MG63 (cell line): ENCODE measurements at regions not wholly inside any gene's neighbourhood (a gene's known extent, or its start where the extent isn't known, plus 50 kb on each side); places are given as distances from the start of the nearest gene placed in this dataset.
"Not testable (repeated sequence)": the region's sequence is repeated elsewhere in the genome, so short reads cannot be mapped to it uniquely, and the experiment has no call there.

ENCODE experiments used
- DNase-seq: peaks from one replicate; pipeline ENCODE4 v3.0.0-alpha.2; 2020
- H3K27me3 ChIP-seq: fragments of 250-450 bp; sonication (Bioruptor Pico); 2 replicates; pipeline ENCODE4 v1.5.1; 2020; ENCODE audit warnings: mild to moderate bottlenecking, moderate library complexity
- H3K36me3 ChIP-seq: fragments of 250-450 bp; sonication (Bioruptor Pico); 2 replicates; pipeline ENCODE4 v1.5.1; 2020; ENCODE audit warnings: mild to moderate bottlenecking, moderate library complexity
- H3K4me3 ChIP-seq: fragments of 250-450 bp; sonication (Bioruptor Pico); 2 replicates; pipeline ENCODE4 v1.5.1; 2020; ENCODE audit warnings: mild to moderate bottlenecking, moderate library complexity
- H3K9me3 ChIP-seq: fragments of 250-450 bp; sonication (Bioruptor Pico); 2 replicates; pipeline ENCODE4 v1.5.1; 2020; ENCODE audit warnings: mild to moderate bottlenecking, moderate library complexity

DNA sequence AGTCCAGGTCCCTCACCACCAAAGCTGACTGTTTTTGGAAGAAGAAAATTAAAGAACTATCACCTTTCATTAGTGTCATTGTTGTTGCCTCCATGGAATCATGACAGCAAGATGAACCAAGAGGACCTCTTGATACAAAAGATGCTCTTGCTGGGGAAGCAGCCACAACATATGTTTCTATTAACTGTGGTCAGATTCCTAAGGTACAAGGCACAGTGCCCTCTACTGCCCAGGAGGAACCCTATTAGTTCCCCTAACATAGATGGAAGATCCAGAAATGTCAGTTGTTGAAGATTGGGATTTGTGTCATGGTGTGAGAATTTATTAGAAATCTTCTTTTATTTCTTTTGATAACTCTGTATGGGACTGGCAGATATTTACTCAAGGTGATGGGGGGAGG is 188.2 kb upstream of the ANKFN1 start:
- Histone ChIP-seq H3K4me3 (no peak overlapping the region), H3K9me3 (no peaks in the 10 kb centered on the region), H3K27me3 (no peaks in the 10 kb centered on the region; the same call in 1 of the 2 replicates), H3K36me3 (no peaks in the 10 kb centered on the region)
- no peak for DNase-seq

DNA sequence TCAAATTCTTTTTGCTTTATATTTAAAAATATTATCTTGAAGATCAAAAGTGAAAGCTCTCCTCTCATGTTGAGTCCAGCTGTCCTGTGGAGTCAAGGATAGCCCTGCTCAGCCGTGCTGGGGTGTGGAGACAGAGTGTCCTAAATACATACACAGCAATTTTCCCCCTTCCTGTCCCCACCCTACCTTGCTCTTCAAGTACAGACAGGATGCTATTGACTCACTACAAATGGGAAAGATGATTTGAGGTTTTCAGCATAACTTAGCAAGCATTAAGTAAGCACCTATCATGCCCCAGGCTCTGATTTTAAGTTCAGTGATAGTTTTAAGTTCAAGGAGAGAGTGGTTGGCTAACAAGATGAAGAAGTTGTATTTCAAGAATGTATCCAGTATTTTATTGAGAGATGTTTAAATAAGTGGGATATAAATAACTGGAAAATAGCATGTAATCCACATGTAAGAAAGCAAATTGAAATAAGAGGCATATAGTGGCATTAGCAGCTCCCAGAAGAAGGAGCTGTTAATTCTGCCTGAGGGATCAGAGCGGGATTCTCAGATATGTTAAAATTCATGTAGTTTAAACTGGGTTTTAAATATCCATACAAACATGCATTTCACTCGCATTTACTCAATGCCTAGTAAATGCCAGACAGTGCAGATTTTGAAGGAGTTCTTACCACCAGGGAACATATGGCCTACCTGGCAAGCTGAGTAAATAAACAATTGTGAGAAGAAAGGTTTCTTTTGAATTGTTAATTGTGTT is 183.5 kb upstream of the ANKFN1 start:
- Histone ChIP-seq H3K27me3 (peaks cover 5% of the 10 kb centered on the region), H3K9me3 (no peaks in the 10 kb centered on the region), H3K36me3 (no peaks in the 10 kb centered on the region)

DNA sequence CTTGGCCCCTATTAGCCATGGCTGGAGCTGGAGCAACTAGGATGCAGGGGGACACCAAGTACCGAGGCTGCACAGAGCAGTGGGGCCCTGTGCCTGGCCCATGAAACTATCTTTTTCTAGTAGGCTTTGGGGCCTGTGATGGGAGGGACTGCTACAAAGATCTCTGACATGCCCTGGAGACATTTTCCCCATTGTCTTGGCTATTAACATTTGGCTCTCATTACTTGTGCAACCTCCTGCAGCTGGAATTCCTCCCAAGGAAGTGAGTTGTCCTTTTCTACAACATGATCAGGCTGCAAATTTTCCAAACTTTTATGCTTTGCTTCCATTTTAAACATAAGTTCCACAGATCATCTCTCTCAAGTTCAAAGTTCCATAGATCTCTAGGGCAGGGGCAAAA is 174.7 kb upstream of the ANKFN1 start:
- DNase-seq, result no peak
- H3K9me3 ChIP-seq, result no peaks in the 10 kb centered on the region
- no peaks in the 10 kb centered on the region for H3K27me3 ChIP-seq
- no peaks in the 10 kb centered on the region for H3K36me3 ChIP-seq
- H3K4me3 ChIP-seq, result no peak overlapping the region

More for the DNA sequence above, 183.5 kb upstream of the ANKFN1 start:
- no peak for DNase-seq
- H3K4me3 ChIP-seq, result no peak overlapping the region

DNA sequence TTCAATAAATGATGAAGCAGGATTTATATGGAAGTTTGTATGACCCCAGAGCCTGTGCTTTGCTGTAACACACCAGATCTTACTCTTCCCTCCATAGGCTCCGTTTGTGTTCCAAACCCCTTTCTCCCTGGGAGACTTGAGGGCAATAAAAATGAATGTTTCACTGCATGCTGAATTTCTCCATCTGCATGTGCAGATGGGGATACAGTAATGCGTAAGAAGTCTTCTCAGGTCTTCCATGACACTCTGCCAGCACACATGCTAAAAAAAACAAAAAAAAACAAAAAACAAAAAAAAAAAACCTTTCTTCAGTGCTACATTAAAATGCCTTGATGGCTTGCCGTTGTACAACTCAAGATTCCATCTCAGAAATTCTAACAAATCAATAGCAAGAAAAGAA is 170.2 kb upstream of the ANKFN1 start:
- no peak for DNase-seq
- no peaks in the 10 kb centered on the region for H3K9me3 ChIP-seq
- no peaks in the 10 kb centered on the region for H3K36me3 ChIP-seq
- H3K4me3 ChIP-seq, result no peak overlapping the region
- no peaks in the 10 kb centered on the region for H3K27me3 ChIP-seq

DNA sequence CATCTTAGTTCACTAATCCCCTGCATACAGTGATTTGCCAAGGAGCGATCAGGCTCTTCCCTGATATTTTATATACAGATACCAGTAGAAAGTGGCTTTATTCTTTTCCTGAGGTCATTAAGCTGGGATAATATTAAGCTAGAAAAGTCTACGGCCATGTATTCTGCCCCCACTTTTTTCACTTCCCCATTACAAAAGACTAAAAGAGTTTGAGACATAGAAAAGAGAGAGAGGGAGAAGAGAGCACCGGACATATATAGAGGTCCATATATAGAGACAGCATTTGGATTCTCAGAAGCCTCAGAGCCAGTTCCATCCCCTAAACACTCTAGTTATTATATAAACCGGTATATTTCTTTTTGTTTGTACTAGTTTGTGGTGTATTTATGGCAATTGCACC is 166.5 kb upstream of the ANKFN1 start:
- Histone ChIP-seq H3K36me3 (no peaks in the 10 kb centered on the region), H3K4me3 (no peak overlapping the region), H3K27me3 (no peaks in the 10 kb centered on the region; the same call in 1 of the 2 replicates), H3K9me3 (no peaks in the 10 kb centered on the region; the same call in 1 of the 2 replicates)
- DNase-seq, result no peak

DNA sequence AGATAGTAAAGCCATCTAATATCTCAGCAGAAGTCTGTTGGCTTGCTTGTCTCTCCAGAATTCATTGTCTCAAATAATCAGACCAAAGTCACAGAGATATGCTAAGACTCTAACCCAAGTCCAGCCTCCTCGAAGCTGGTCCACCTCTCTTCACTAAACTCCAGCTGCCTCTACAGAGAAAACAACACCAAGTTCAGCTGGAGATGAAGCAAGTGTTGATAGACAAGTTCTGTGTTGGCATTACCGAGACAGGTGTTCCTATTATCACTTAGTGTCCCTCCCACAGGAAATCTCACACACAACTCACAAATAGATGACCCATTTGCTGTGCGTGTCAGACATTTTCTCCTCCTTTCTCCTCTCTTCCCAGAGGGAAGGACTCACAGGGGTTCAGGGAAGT is 164.4 kb upstream of the ANKFN1 start:
- H3K36me3 ChIP-seq, result no peaks in the 10 kb centered on the region
- no peak overlapping the region for H3K4me3 ChIP-seq
- no peak for DNase-seq
- peaks cover 2% of the 10 kb centered on the region for H3K9me3 ChIP-seq
- no peaks in the 10 kb centered on the region; the same call in 1 of the 2 replicates for H3K27me3 ChIP-seq

DNA sequence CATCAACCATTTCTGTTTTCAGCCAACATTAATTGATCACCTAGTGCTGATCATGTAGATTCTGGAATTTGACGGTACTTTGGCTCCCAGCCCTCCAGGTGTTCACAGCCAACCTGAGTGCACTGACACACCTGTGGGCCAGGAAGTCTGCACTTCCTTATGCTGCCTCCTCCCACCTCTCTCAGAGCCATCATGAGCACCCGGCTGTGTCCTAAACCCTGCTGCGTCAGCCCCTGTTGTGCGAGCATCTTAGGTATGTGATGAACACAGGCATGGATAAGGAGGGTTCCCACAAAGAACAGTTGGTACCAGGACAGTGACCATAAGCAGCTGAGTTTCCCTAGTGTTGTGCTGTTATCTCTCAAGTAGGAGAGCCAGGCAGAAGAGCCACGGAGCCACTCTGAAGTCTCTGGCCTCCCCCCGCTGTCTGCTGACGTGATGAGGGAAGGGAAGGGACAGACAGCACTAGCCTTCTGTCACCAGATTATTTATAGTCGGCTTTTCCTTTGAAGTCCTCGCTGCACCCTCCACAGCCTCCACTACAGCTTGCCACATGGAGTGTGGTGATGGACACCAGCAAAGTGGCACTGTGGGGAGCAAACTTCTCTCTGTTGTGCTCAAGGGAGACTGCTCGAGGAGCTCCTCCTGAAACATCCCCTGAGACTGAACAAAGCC is 162.8 kb upstream of the ANKFN1 start:
- DNase-seq, result no peak
- Histone ChIP-seq H3K36me3 (no peaks in the 10 kb centered on the region), H3K9me3 (peaks cover 2% of the 10 kb centered on the region), H3K27me3 (no peaks in the 10 kb centered on the region; the same call in 1 of the 2 replicates), H3K4me3 (no peak overlapping the region)

DNA sequence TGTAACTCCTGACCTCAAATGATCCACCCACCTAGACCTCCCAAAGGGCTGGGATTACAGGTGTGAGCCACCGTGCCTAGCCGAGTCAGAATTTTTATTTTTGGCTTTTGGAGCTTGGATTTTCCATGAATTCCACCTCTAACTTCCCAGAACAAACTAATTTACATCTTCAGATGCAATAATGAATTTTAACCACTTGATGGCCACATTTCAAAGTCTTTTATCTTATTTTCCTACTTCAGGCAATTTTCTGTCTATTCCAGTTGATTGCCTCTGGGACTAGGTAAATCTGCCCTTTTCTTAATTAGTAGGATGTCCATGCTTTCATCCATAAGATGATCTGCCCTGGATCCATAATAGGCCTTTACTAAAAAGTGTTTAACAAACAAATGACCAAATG is 156.4 kb upstream of the ANKFN1 start:
- H3K4me3 ChIP-seq, result no peak overlapping the region
- no peaks in the 10 kb centered on the region for H3K36me3 ChIP-seq
- peaks cover 2% of the 10 kb centered on the region for H3K9me3 ChIP-seq
- no peaks in the 10 kb centered on the region for H3K27me3 ChIP-seq
- no peak for DNase-seq

DNA sequence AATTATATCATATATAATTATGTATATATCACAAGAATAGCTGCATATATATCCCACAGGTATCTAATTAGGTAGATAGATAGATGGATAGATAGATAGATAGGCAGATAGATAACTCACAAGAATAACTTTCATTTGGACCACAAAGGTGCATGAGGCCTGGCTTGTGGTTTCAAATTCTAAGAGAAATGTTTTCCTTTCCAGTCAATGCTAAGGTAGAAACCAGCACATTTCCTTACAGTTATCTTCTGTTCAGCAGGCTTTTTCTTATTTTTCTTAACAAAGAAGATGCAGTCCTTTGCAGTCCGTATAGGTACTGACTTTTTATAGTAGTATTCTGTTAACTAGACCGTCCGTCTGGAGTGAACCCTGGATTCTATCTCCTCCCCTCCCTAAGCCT is 152.9 kb upstream of the ANKFN1 start:
- H3K4me3 ChIP-seq, result no peak overlapping the region

DNA sequence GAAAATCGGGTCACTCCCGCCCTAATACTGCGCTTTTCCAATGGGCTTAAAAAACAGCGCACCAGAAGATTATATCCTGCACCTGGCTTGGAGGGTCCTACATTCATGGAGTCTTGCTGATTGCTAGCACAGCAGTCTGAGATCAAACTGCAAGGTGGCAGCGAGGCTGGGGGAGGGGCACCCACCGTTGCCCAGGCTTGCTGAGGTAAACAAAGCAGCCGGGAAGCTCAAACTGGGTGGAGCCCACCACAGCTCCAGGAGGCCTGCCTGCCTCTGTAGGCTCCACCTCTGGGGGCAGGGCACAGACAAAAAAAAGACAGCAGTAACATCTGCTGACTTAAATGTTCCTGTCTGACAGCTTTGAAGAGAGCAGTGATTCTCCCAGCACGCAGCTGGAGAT is 150.6 kb upstream of the ANKFN1 start:
- not testable (repeated sequence) for H3K4me3 ChIP-seq, DNase-seq, H3K27me3 ChIP-seq, H3K9me3 ChIP-seq, H3K36me3 ChIP-seq

More for the DNA sequence above, 152.9 kb upstream of the ANKFN1 start:
- H3K27me3 ChIP-seq, result no peaks in the 10 kb centered on the region
- no peaks in the 10 kb centered on the region for H3K36me3 ChIP-seq
- H3K9me3 ChIP-seq, result no peaks in the 10 kb centered on the region
- no peak for DNase-seq

DNA sequence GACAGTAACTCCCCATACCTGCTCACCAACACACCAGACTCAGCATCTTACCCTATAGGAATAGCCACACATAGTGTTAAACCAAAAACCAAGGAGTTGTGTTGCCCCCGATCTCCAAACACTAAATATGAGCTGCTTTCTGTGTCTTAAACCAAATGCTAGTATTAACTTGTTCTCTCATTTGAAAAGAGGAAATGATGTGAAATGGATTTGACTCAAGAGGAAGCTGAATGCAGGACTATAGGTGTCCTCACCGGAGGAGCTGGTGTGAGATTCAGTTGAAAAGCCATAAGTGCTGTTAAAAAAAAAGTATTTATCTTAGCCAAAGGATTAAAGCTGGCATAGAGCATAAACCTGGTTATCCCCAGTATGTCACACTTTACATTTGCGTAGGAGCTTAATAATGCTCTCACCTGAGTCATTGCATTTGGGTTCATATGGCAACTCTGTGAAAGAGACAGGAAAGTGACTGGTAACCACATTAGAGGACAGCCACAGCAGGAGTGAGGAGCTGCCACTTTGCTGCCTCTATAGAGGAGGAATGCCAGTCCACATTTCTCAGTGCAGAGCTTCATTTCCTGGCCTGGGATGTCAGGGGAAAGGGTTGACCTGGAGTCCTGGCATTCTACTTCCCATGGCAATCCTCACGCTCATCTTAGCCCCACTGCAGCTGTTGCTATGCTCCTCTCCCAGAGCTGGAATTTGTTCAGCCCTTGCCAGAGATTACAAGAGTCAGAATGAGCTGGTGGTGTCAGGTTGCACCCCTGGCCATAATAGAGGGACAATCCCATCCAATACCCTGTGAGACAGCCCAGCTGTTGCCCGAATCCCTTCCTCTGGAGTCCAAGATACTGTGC is 143.3 kb upstream of the ANKFN1 start:
- H3K27me3 ChIP-seq, result no peaks in the 10 kb centered on the region
- DNase-seq, result peak; percentile 73
- H3K9me3 ChIP-seq, result no peaks in the 10 kb centered on the region
- H3K4me3 ChIP-seq, result no peak overlapping the region
- no peaks in the 10 kb centered on the region for H3K36me3 ChIP-seq

DNA sequence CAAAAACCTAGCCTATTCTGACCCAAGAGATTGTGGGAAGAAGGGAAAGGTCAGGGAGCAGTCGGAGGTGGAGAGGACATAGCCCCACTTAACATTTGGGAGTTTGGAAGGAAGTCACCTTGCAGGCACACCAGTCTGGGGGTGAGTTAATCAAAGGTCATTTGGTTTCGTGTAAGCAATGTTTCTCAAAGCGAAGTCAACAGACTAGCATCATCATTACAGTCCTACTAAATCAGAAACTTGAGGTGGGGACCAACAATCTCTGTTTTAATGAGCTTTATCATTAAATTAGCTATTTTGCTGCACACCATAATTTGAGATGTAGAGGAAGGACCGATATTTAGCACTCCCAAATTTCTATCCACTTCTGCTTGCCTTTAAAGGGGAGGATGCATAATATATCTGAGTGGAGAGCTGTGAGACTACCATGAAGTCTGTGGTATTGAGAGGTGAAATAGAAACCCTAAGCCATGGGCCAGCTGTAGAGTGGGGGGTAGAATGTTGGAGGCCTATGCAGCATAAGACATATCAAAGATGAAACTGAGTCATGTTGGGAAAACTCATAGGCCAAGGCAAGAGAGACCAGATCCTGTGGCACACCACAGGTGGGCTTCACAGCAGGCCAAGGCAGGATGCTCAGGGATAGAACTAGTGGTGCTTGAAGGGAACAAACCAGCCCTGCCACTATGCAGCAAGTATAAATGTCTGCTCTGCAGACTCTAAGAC is 141.7 kb upstream of the ANKFN1 start:
- H3K4me3 ChIP-seq, result no peak overlapping the region
- no peaks in the 10 kb centered on the region for H3K9me3 ChIP-seq
- H3K36me3 ChIP-seq, result no peaks in the 10 kb centered on the region
- H3K27me3 ChIP-seq, result no peaks in the 10 kb centered on the region
- no peak for DNase-seq

DNA sequence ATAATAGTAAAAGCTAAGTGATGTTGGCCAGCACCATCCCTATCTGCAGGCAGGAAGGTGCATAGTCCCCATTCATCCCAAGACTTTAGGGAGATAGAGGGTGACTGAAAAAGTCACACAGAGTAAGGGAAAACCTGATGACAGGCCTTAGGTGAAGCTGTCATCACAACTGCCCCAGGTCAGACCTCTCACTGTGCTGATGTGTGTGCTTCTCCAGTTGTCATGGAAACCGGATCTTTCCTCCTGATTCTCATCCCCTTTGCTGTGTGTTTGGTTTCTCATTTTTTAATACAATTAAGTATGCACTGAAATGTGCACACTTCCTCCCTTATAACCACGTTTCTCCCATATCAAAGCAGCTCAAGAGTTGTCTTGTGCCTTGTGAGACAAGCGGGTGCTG is 135.1 kb upstream of the ANKFN1 start:
- Histone ChIP-seq H3K36me3 (no peaks in the 10 kb centered on the region), H3K9me3 (no peaks in the 10 kb centered on the region), H3K4me3 (no peak overlapping the region), H3K27me3 (no peaks in the 10 kb centered on the region)
- DNase-seq, result no peak

DNA sequence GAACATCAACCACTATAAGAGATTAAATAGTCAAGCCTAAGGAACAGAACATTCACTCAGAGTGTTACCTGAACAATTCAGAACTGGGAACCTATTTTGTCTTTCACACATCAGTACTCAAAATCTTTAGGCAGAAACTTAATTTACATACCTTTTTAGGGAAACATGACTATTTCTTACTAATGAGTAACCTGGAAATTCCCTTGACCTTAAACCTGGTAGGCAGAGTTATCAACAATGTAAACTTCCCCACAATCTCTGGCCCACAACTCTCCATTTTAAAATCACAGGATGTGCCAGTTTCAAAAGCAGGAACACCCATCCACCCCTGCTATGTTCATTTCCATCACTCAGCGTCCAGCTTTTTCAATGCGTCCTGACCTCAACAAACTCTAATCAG is 132.9 kb upstream of the ANKFN1 start:
- no peaks in the 10 kb centered on the region for H3K27me3 ChIP-seq
- DNase-seq, result no peak
- H3K36me3 ChIP-seq, result no peaks in the 10 kb centered on the region
- H3K4me3 ChIP-seq, result no peak overlapping the region
- H3K9me3 ChIP-seq, result no peaks in the 10 kb centered on the region

DNA sequence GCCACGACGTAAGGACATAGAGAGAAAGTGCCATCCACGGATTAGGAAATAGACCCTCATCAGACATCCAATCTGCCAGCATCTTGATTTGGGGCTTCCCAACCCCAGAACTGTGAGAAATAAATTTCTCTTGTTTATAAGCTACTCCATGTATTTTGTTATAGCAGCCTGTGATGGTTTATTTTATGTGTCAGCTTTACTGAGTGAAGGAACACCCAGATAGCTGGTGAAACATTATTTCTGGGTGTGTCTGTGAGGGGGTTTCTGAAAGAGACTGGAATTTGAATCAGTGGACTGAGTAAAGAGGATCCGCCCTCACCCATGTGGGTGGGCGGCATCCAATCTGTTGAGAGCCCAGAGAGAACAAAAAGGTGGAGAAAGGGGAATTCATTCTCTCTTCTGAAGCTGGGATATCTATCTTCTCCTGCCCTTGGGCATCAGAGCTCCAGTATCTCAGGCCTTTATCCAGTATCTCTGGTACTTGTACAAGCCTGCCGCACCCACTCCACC is 131.5 kb upstream of the ANKFN1 start:
- no peaks in the 10 kb centered on the region for H3K9me3 ChIP-seq
- DNase-seq, result no peak
- no peak overlapping the region for H3K4me3 ChIP-seq
- H3K36me3 ChIP-seq, result no peaks in the 10 kb centered on the region
- no peaks in the 10 kb centered on the region for H3K27me3 ChIP-seq

DNA sequence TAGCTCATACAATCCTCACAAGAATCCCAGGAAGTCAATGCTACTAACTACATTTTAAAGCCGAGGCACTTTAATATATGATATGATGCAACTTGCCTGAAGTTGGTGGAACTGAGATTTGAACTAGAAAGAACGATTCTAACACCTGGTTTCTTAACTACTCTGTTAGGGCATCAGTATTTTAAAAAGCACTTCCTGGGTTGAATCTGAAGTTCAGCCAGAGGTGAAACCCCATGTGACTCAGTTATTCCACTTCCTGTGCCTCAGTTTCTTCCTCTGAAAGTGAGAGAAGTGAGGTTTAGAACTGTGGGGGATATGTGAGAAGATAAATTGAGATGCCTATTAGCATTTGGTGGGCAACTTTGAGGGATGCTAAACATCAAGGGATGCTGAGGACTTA is 129.4 kb upstream of the ANKFN1 start:
- H3K4me3 ChIP-seq, result no peak overlapping the region
- H3K9me3 ChIP-seq, result no peaks in the 10 kb centered on the region
- H3K27me3 ChIP-seq, result no peaks in the 10 kb centered on the region
- no peaks in the 10 kb centered on the region for H3K36me3 ChIP-seq
- DNase-seq, result no peak
